ENCODE measurements at regions not wholly inside any gene's neighbourhood (a gene's known extent, or its start where the extent isn't known, plus 50 kb on each side); places are given as distances from the start of the nearest gene placed in this dataset.

GRCh38 chr11:129265125-129265788 is 73.1 kb upstream of the ARHGAP32 start:
- no peak for DNase-seq

DNA sequence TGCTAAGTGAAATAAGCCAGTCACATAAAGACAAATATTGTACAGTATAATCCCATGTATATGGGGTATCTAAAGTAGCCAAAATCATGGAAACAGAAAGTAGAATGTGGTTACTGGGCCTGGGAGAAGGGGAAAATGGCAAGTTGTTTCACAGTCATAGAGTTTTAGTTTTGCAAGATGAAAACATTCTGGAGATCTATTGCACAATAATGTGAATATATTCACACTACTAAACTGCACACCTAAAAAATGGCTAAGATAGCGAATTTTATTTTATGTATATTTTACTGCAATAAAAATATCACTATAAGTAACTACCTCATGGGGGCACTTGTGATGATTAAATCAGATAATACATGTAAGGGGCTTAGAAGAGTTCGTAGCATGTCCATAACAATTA is 72.0 kb upstream of the ARHGAP32 start:
- DNase-seq = no peak

DNA sequence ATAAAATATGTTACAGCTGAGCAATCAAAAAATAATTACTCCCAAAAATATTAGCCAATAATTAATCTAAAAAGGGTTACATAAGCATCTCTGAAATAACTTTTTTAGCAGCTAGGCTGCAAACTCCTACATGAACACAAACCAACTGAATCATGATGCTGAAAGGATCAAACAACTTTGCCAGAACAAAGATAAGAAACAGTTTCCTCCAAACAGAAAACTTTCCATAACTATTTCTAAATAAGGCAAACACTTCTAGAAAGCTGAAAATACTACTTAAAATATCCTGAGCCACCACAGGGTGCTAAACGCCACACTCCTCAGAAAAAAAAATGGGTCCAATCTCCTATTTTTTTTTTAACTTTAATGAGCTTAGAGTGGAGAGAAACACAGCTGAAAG is 68.6 kb upstream of the ARHGAP32 start:
- DNase-seq = no peak

DNA sequence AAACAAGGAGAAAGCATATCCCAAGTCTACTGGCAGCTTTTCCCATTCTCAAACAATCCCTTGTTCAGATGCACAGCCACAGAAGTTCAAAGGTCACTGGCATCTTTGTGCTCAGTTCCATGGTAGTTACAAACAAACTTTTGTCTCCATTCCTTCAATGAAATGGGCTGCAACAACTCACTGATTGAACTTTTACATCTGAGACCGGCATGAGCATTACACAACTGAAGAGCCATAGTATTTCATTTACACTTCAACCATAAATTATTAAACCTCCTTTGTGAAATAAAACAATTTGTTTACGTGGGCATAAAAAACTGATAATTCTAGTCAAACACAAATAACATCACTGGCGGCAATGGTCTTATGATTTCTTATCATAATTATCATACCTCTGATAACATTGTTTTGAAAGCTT is 67.8 kb upstream of the ARHGAP32 start:
- no peak for DNase-seq

DNA sequence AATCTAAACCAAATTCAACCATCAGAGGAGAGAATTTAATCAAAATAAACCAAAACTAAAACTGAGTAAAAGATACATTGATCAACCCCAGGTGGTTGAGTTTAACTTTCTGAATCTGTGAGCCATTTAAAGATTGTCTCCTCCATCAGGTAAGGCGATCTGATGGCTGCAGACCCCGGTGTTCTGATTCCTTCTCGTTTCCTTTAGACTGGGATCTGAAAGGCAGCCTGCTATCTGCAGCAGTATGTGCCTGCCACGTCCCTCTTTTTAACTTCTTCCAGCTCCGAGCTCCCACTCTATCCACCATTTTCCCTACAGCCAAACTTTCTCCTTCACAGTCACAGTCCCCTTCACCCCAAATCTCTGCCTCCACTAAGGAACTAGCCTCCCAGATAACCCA is 66.1 kb upstream of the ARHGAP32 start:
- DNase-seq = no peak

- no peak for DNase-seq
Observed at GRCh38 chr11:129257512-129257911, 65.4 kb upstream of the ARHGAP32 start.

GRCh38 chr11:129252621-129253020 is 60.5 kb upstream of the ARHGAP32 start:
- DNase-seq = no peak

- DNase-seq = no peak
Observed at GRCh38 chr11:129251067-129251466, 58.9 kb upstream of the ARHGAP32 start.

GRCh38 chr11:129249923-129250322 is 57.8 kb upstream of the ARHGAP32 start:
- no peak for DNase-seq

- DNase-seq = no peak
Observed at GRCh38 chr11:129249351-129249750, 57.2 kb upstream of the ARHGAP32 start.

- DNase-seq = no peak
Observed at GRCh38 chr11:129248618-129249017, 56.5 kb upstream of the ARHGAP32 start.

DNA sequence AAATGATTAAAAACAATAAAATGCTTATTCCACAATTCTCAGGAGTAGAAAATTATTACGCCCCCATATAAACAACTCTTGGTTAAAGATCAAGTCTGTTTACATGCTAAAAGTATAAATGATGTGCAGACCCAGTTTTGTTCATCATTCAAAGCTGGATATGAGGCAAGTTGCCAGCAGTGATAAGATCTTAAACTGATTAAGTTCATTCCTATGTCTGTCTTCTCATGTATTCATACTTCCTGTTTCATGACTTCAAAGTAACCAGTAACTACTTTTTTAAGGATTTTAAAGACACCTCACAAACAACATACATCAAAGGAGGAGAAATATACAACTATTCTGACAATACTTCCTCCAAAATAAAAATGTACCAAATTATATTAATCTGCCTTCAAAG is 55.0 kb upstream of the ARHGAP32 start:
- DNase-seq = no peak

DNA sequence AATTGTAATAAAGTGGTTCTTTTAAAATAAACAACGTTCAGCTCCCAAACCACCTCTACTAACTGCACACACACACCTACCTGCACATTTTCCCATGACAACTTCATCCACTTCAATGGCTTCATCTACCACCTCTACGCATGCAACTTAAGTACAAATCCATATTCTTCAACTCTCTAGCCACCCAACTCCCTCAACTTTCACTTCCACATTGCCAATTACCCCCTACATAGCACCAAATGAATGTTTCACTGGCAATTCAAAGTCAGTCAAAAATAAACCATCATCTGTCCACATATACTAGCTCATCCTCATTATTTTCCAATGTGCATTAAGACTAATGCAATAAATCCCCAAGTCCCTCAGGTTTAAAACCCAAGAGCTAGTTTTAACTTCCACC is 50.7 kb upstream of the ARHGAP32 start:
- DNase-seq = no peak
